Limb (tissue), 2 donors: ENCODE measurements at regions not wholly inside any gene's neighbourhood (a gene's known extent, or its start where the extent isn't known, plus 50 kb on each side); places are given as distances from the start of the nearest gene placed in this dataset.

Experiments
- DNase-seq, 2 donors: peaks; one replicate each; pipeline ENCODE4 v3.0.0-alpha.2; 2016; ENCODE audit errors: extremely low spot score in 2 of 2

DNA sequence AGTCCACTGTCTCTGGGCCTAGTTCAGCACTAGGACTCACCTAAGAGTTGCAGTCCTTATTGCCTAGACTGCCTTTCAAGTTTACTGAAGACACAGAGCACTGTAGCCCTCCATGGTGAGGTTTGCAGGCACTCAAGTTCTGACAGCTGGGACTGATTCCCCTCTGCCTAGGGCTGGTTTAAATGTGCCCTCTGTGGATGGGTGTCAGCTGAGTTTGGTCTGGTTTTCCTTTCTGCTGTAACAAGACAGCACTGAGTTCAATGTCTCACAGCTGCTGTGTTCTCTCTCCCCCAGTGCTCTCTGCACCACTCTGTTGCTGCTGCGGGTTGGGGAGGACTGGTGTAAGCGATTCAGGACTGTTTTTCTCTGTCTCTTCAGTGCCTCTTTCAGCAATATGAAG, 75.2 kb upstream of the C1orf21 start:
- no peak for DNase-seq

DNA sequence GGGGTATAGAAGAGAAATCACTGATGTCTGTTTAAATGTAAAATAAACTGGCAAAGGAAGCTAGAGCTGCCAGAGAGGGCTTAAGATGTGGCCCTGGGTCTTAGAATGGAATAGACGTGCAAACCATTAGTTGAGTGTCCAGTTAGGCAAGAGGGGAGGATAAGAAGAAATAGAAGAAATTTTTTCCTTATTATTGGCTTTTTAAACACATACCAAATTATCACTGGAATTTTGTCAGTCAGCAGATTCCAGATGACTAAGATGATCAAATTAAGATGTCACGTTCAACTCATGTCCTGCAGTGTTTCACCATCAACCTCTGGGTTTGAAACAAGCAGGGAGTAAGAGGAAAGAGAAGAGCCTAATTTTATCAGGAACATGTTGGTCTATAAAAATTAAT, 71.6 kb upstream of the C1orf21 start:
- no peak for DNase-seq

DNA sequence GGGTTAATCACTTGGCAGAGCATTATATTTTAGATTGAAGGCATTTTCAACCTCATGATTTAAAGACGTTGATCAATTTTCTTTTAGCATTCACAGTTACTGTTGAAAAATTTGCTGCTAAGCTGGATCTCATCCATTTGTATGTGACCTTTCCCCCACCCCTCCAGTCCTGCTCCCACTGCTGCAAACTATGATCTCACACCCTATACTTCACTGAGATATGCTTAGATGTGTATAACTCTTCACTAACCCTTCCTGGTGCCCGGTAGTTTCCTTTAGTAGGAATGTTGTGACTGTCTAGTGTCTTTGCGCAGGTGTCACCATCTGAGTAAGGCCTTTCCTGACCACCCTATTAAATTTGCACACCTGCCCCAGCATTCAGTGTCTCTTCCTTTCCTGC, 67.0 kb upstream of the C1orf21 start:
- no peak for DNase-seq

DNA sequence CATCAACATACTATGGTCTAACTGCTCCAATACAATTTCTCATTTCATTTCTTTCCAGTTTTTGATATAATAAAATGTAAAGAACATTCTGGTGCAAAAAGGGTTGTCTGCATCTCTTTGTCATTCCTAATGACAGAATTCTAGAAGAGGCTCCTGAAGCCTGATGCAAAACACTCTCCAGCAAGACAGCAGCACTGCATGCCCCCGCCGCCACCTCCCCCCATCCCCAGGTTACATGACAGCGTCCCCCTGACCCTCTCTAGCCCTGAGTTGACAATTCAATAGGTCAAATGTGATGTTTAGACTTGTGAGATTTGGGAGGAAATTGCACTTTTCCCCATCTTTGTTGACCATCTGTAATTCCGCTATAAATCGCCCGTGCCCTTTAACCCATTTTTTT, 64.6 kb upstream of the C1orf21 start:
- no peak for DNase-seq

DNA sequence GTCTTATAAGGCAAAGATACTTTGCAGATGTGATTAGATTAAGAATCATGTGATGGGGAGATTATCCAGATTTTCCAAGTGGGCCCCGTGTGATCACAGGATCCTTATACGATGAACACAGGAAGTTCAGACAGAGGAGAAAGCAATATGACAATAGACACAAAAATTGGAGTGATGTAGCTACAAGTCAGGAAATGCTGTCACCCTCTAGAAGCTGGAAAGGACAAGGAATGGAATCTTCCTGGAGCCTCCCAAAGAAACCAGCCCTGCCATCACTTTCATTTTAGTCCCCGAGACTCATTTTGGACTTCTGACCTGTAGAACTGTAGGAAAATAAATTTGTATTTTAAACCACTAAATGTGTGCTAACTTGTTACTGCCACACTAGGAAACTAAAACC, 61.9 kb upstream of the C1orf21 start:
- DNase-seq: no peak

DNA sequence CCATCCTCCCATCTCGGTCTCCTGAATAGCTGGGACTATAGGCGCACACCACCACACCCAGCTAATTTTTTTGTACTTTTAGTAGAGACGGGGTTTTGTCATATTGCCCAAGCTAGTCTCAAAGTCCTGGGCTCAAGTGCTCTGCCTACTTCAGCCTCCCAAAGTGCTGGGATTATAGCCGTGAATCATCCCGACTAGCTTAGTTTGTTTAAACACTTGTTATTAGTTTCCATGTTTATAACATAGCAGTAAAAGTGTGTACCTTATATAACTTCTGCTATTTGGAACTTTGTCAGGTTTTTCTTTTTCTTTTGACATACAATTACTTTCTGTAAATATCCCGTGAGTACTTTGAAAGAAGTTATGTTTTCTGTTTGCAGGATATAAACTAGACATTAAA, 60.6 kb upstream of the C1orf21 start:
- no peak for DNase-seq

DNA sequence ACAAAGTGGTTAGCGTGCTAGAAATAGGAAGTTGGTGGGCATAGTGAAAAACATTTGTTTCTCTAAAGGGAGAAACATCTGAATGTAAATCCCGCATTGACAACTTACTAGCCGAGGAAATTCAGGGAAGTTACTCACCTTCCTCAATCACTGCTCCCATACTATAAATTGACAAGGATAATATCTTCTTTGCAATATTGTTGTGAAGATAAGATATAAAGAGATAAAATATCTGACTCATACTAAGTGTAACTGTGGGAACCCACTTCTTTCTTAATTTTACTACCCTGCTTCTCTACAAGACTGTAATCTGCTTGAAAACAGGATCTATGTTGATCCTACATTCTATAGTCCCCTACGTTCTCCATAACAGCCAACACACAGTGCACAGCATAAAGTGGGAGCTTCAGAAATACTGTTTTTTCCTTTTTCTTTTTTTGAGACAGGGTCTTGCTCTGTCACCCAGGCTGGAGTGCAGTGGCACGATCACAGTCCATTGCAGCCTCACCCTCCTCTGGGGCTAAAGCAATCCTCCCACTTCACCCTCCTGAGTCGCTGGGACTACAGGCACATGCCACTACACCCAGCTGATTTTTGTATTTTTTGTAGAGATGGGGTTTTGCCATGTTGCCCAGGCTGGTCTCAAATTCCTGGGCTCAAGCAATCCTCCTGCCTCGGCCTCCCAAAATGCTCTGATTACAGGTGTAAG, 57.4 kb upstream of the C1orf21 start:
- no peak for DNase-seq

DNA sequence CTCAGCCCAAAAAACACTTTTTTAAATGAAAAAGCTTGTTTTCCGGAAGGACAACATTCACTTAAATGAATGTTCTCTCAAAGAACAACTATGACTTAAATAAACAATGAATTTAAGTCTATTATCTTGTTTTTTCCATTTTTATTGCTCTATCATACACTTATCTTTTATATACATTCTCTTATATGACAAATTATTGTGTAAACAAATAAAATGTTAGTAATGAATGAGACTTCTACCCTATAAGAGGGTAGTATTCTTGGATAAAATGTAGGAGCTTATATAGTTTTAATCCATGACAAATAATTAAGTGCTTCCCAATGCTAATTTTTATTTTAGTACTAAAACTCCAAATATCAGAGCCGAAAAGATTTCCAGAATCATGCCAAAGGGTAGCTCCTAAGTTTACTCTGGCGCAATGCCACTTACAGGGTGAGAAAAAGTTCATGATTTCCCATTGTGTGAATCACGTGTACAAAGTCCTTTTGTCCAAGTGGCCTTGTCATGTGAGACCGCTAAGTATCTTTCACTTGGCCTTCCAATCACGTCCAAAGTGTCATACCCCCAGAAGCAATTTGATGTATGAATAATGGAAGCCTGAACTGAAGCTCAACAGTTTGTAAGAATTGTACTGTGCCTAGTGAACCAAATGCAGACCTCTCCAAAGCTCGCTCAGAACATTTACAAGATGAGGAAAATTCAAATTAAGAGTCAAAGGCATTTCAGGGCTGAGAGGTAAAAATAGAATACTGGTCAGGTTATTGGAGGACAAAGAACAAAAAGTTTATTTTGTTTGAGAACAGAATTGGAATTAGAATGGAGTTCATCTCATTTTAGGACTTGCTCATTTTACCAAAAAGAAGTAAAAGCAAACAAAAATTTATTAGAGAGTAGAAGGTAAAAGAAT, 56.6 kb upstream of the C1orf21 start:
- DNase-seq: no peak

DNA sequence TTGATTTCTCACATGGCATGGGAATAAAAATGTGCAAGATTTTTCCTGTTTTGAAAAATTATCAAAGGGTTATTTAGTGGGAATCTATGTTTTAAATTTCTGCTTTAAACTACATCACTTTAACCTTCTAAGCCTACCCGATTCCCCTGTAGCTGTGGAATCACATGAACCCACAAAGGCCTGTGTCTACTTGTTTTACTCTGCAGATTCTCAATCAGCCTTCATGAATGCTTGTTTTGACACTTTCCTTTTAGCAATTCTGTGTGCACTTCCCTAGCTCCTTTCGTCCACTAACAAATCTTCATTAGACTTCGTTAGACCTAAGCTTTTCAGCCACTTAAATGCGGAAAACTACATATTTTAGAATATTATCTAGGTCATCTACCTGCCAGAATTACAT, 56.0 kb upstream of the C1orf21 start:
- DNase-seq: no peak
